ENCODE measurements at regions not wholly inside any gene's neighbourhood (a gene's known extent, or its start where the extent isn't known, plus 50 kb on each side); places are given as distances from the start of the nearest gene placed in this dataset.

- peak overlapping the region; percentile 87 for H2AFZ ChIP-seq (ENCODE audit: low read length)
- no peak overlapping the region for H3K27ac ChIP-seq (ENCODE audit: low read depth, low read length)
- peak overlapping the region; percentile 79 for H3K4me2 ChIP-seq (ENCODE audit: insufficient read depth, low read length)
- no peaks in the 10 kb centered on the region for H3K36me3 ChIP-seq (ENCODE audit: insufficient read depth, low read length)
- no peaks in the 10 kb centered on the region for H3K79me2 ChIP-seq (ENCODE audit: insufficient read depth, low read length)
- H3K9me3 ChIP-seq (ENCODE audit: low read depth, low read length), result no peaks in the 10 kb centered on the region
- TF ChIP-seq CTCF (IDR thresholded peaks at IDR 0.05; ENCODE audit: extremely low read depth, low read depth, low read length), result no peak
- no peak for DNase-seq (ENCODE audit: insufficient read length, low spot score, missing footprints)
- peaks cover 19% of the 10 kb centered on the region for H3K4me1 ChIP-seq (ENCODE audit: insufficient read depth, low read length)
- H3K27me3 ChIP-seq (ENCODE audit: insufficient read depth, low read length), result no peaks in the 10 kb centered on the region
- no peaks in the 10 kb centered on the region for H4K20me1 ChIP-seq (ENCODE audit: insufficient read depth, low read length)
- H3K4me3 ChIP-seq (ENCODE audit: insufficient read depth, low read length), result no peak overlapping the region
These were observed 218.6 kb upstream of the GK2 start for GRCh38 chr4:79626611-79627010.

GRCh38 chr4:79626101-79626500 is 218.1 kb upstream of the GK2 start:
- peaks cover 19% of the 10 kb centered on the region for H3K4me1 ChIP-seq (ENCODE audit: insufficient read depth, low read length)
- H3K27me3 ChIP-seq (ENCODE audit: insufficient read depth, low read length), result no peaks in the 10 kb centered on the region
- H3K79me2 ChIP-seq (ENCODE audit: insufficient read depth, low read length), result no peaks in the 10 kb centered on the region
- H3K9me3 ChIP-seq (ENCODE audit: low read depth, low read length), result no peaks in the 10 kb centered on the region
- no peak overlapping the region for H3K27ac ChIP-seq (ENCODE audit: low read depth, low read length)
- peak overlapping the region; percentile 87 for H2AFZ ChIP-seq (ENCODE audit: low read length)
- TF ChIP-seq CTCF (IDR thresholded peaks at IDR 0.05; ENCODE audit: extremely low read depth, low read depth, low read length), result no peak
- H4K20me1 ChIP-seq (ENCODE audit: insufficient read depth, low read length), result no peaks in the 10 kb centered on the region
- no peaks in the 10 kb centered on the region for H3K36me3 ChIP-seq (ENCODE audit: insufficient read depth, low read length)
- DNase-seq (ENCODE audit: insufficient read length, low spot score, missing footprints), result no peak
- H3K4me2 ChIP-seq (ENCODE audit: insufficient read depth, low read length), result peak overlapping the region; percentile 79
- peak overlapping the region; percentile 61 for H3K4me3 ChIP-seq (ENCODE audit: insufficient read depth, low read length)

DNA sequence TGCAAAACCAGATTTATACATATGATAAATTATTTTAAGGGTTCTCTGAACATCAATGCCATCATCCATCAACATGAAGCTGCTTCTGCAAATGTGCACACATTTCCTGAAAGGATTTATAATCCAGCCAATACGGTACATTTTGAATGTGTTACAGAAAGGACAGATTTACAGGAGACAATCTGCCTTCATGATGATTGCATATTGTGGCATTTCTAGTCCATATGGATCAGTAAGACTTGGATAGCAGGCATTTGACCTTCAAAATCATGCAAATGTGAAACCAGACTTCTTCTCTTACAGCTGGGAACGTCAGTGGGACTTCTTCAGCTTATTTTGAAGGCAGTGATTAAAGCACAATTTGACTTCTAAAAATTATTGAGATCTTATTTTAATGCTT is 217.3 kb upstream of the GK2 start:
- no peaks in the 10 kb centered on the region for H3K9me3 ChIP-seq (ENCODE audit: low read depth, low read length)
- no peaks in the 10 kb centered on the region for H3K79me2 ChIP-seq (ENCODE audit: insufficient read depth, low read length)
- no peak overlapping the region for H3K27ac ChIP-seq (ENCODE audit: low read depth, low read length)
- no peaks in the 10 kb centered on the region for H3K36me3 ChIP-seq (ENCODE audit: insufficient read depth, low read length)
- H3K4me2 ChIP-seq (ENCODE audit: insufficient read depth, low read length), result peak overlapping the region; percentile 79
- H3K4me1 ChIP-seq (ENCODE audit: insufficient read depth, low read length), result peaks cover 19% of the 10 kb centered on the region
- no peak for TF ChIP-seq CTCF (IDR thresholded peaks at IDR 0.05; ENCODE audit: extremely low read depth, low read depth, low read length)
- DNase-seq (ENCODE audit: insufficient read length, low spot score, missing footprints), result no peak
- H4K20me1 ChIP-seq (ENCODE audit: insufficient read depth, low read length), result no peaks in the 10 kb centered on the region
- H3K4me3 ChIP-seq (ENCODE audit: insufficient read depth, low read length), result peak overlapping the region; percentile 61
- peak overlapping the region; percentile 87 for H2AFZ ChIP-seq (ENCODE audit: low read length)
- no peaks in the 10 kb centered on the region for H3K27me3 ChIP-seq (ENCODE audit: insufficient read depth, low read length)

DNA sequence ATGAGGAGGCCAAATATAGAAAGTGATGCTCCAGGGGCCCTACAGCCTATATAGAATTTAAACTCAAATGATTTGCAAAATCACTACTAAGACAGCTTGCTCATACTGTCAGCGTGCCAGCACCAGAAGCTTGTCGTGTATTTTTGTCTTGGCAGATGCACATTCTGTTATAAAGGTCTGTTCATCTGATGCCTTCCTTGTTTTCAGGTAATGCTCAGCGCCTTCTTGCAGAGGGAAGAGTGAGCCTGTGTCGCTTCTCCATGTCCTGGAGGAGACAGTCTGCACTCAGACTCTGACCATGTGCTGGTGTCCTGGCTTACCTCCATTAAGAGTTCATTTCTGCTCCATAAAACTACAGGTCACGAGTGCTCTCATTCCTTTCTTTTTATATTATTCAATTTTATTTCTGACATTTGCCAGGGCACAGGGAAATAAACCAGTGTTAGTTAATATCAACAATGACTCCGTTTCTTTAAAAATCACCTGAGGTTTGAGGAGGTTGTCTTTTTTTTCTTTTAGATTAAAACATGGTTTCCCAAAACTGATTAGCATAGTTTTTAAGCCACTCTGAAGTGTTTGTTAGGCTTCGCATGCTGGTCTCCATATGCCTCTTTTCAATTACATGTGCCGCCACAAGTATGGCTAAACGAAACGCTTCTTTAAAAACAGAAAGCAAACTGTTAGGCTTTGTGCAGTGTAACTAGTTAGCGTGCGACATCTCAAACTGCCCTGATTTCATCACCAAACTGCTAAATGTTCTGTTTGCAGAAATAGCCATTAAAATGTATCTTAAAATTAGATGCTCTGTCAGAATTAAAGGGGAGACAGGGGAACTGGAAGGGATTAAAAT is 215.2 kb upstream of the GK2 start:
- H3K27me3 ChIP-seq (ENCODE audit: insufficient read depth, low read length), result no peaks in the 10 kb centered on the region
- H3K4me3 ChIP-seq (ENCODE audit: insufficient read depth, low read length), result peak overlapping the region; percentile 61
- H3K36me3 ChIP-seq (ENCODE audit: insufficient read depth, low read length), result no peaks in the 10 kb centered on the region
- no peak for DNase-seq (ENCODE audit: insufficient read length, low spot score, missing footprints)
- TF ChIP-seq CTCF (IDR thresholded peaks at IDR 0.05; ENCODE audit: extremely low read depth, low read depth, low read length), result no peak
- H3K79me2 ChIP-seq (ENCODE audit: insufficient read depth, low read length), result no peaks in the 10 kb centered on the region
- H3K4me2 ChIP-seq (ENCODE audit: insufficient read depth, low read length), result peak overlapping the region; percentile 80
- peak overlapping the region; percentile 87 for H2AFZ ChIP-seq (ENCODE audit: low read length)
- no peaks in the 10 kb centered on the region for H4K20me1 ChIP-seq (ENCODE audit: insufficient read depth, low read length)
- H3K4me1 ChIP-seq (ENCODE audit: insufficient read depth, low read length), result peaks cover 19% of the 10 kb centered on the region
- no peaks in the 10 kb centered on the region for H3K9me3 ChIP-seq (ENCODE audit: low read depth, low read length)
- no peak overlapping the region for H3K27ac ChIP-seq (ENCODE audit: low read depth, low read length)
